HG03095 (cell line): ENCODE measurements at regions not wholly inside any gene's neighbourhood (a gene's known extent, or its start where the extent isn't known, plus 50 kb on each side); places are given as distances from the start of the nearest gene placed in this dataset.

Experiments used
- ATAC-seq: cut with Tn5 transposase; IDR thresholded peaks from one replicate; pipeline ENCODE4 v1.9.1; 2021; ENCODE audit warnings: moderate library complexity; ENCODE audit not compliant: unreplicated experiment

DNA sequence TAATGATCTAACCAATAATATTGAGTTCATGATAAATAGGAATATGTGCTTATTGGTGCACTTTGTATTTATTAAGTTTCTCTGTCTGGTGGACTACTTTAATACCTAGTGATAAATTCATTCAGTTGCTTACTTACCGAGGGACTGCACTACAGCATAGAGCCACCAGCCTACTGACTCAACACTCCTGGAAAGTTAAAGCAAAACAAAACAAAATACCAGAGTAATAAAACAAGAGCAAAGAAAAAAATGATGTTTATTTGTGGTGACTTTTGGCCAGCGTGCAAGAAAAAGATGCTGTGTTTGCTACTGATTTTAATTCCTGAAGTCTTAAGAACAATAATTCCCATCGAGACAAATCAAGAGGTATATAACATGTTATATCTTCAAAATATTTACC, 586.3 kb downstream of the PLA2G4A start:
- ATAC-seq, result no peak

DNA sequence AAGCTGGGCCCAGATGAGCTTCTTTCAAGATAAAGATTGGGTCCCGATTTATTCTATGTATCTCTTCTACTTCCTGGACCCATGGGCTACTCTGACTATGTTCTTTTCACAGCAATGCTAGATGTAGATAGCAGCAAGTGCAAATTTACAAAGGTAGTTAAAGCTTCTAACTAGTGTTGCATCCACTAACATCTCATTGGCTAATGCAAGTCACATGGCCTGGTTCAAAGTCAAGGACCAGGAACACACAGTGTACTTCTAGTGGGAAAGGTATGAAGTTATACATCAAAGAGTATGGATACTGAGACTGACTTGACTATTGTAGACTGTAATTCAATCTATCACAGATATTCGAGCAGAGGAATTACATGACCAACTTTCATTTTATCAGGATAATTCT, 588.8 kb downstream of the PLA2G4A start:
- no peak for ATAC-seq

DNA sequence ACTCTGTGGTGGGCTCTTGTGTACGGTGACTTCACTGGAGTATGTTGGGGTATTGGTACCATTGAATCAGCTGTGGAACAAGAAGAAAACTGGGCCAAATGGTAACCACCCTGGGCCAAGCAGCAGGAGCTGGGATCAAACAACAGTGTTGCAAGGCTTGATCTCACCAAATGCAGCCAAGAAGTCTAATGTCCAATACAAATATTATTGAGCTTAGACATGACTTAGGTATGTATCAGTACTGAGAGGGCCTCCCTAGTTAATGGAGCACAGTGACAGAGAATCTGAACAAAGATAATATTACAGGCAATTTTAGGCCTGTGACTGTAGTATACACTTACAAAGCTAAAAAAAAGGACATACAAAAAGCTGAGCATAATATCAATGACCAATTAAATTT, 604.8 kb downstream of the PLA2G4A start:
- ATAC-seq, result no peak

DNA sequence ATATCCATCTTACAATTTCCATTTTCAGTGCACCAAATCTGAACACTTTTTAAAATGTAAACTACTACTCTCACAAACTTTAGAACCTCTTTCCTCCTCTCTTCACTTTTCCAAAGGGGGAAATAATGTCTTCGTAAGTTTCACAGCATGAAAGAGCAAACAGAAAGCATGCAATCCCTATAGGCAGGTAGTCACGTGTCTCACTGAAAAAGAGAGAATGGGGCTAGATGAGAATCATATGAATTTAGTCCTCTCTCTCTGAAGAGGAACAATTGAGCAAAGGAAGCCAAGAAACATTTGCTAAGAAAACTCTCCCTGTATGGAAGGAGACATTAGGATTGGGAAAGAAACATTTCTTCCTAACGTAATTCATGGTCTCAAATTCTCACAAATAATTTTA, 613.9 kb downstream of the PLA2G4A start:
- ATAC-seq, result no peak

DNA sequence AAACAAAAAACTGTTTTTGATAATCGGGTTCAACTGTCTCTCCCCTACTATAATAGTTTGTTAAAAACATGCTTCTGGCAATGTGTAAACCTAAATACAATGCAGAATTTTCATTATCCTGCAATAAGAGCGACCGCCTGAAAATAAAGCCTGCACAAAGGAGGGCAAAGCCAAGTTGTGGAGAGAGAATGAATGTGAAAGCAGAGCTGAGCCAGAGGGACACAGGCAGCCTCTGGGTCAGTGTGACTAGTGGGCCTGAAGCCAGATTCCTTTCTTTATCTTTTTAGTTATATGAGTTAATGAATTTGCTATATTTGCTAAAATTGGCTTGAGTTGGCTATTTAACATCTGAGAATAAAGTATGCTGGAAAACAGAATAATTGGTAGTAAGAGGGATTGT, 615.2 kb downstream of the PLA2G4A start:
- ATAC-seq, result no peak

DNA sequence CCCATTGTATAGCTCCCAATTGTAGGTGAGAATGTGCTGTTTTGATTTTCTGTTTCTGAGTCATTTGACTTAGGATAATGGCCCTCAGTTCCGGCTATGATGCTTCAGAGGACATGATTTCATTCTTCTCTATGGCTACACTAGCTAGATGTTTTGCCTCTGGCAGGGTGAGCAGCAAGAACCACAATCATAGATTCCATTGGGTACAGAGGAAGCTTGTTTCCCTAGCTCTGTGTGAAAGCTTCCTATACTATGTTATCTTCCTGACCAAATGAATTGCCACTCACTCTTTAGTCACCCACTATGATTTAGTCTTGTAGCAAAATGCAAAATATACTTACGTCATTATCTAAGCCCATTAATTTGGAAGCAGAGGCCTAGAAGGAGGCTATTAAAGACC, 616.3 kb downstream of the PLA2G4A start:
- ATAC-seq, result no peak

DNA sequence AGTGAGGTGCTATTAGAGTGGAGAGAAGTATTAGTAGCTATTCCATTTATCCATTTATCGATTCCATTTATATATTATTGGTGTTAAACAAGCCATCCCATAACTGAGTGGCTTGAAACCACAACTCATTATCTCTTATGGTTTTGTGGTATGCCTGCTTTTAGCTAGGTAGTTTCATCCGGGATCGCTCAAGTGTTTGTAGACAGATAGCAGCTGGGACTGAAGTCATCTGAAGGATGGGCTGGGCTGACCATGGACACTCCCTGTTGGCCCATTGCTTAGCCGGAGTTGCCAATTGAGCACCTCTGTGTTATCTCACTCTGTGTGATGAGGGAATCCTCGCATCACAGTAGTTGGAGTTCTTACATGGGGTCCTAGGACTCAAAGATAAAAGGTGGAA, 622.5 kb downstream of the PLA2G4A start:
- no peak for ATAC-seq

DNA sequence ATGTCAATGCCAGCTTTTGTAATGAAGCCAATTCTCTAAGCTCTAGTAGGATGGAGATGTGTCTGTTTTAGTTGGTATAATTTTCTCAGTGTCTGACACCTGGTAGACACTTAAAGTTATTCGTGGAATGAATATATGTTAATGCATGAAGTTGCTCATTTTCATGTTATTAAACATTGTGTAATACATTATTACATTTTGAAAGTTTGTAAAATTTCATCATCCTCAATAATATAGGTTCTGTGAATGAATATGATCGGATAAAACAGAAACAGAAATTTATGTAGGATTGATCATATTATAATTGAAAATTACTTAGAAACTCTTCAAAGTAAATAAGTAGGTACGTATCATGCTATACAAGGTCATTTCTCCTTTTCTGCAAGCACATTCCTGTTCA, 625.3 kb downstream of the PLA2G4A start:
- ATAC-seq, result no peak

DNA sequence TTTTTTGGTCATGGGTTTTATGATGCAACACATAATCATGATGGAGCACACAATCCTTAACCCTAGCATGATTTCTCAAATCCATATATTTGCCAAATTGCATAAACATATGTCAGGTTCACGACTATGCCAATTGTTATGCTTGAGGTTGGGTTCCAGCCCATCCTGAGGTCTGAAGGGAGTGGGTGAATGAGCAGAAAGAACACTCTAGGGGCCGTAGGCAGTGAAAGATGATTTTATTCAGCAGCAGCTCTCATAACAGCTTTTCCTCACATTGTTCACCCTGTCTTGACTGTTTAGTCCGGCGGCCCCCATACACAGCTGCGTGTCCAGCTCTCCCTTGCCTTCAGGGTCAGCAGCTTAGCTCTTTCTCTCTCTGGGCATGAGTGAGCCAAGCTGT, 627.7 kb downstream of the PLA2G4A start:
- ATAC-seq, result no peak

DNA sequence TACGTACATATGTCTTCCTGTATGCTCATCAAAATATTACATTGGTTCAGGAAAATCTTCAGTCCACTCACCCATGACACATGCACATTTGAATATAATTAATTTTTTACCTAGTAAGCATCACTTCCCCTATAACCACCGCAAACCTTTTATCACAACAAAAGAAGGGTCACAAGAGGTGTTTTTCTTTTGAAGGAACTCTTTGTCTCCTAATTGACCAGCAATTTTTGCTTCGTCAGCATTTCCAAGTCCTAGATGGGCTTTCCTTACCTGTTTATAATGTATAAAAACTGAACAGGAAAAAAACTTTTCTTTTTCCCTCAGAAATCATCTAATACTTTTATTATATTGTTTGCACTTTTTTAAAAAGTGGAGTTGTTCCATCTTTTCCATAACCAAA, 631.3 kb downstream of the PLA2G4A start:
- no peak for ATAC-seq

DNA sequence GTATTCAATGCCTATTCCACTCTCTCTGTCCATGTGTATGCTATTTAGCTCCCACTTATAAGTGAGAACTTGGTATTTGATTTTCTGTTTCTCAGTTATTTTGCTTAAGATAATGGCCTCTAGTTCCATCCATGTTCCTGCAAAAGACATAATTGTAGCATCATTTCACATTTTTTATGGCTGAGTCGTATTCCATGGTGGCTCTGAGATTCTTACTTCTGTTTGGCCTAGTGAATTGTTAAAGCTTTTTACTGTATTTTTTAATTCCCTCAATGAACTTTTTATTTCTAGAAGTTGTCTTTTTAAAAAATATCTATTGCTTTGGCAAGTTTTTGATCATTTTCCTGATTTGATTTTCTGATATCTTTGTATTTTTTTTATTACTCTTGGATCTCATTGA, 635.6 kb downstream of the PLA2G4A start:
- ATAC-seq, result no peak

DNA sequence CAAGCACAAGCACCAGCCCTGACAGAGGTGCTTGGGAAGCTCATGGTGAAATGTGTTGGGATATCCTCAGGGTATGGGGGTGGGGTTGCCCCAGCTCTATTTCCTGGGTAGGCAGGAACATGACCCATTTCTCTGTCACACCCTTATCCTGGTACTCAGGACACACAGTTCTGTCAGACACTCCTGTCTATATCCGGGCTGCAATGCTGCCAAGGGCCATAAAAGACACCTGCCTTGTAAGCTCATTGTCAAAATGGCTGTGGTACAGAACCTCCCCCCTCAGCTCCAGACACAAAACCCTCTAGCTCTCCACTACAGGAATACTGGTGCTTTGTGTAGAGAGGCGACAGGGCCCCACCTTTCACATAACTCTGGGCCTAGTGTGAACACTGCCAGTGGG, 636.7 kb downstream of the PLA2G4A start:
- ATAC-seq, result no peak

DNA sequence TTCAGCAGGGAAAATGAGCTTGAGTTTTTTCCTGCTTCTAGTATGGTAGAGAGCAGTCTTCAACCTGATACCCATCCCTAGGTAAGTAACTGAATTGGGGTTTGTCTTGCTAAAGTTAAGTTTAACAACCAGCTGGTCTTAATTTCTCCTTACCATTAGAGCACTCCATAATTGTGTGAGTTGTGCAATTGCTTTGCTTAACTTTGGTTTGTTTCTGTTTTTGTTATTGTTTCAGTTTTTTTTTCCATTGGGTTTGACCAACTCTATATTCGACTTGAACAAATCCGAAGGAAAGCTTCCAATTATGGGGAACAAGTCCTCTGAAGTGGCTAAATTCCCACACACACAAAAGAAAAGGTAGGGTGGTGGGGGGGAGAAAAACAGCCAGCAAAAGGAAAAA, 641.1 kb downstream of the PLA2G4A start:
- no peak for ATAC-seq

DNA sequence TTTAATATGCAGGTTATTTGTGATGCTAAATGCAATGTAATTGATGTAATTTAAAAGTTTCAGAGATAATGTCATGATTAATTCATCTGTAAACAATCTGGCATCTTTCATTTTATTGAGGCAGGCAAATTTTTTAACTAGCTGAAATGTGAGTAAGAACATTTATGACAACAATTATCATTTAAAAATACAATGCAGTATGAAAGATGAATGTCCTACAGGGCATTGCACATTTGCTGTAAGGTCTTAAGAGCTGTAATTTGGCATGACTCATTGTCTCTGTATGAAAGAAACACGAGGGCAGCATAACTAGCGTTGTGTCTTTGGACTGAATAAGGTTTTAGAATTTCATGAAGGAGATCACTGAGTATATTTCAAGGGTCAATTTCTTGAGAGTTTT, 642.8 kb downstream of the PLA2G4A start:
- no peak for ATAC-seq

DNA sequence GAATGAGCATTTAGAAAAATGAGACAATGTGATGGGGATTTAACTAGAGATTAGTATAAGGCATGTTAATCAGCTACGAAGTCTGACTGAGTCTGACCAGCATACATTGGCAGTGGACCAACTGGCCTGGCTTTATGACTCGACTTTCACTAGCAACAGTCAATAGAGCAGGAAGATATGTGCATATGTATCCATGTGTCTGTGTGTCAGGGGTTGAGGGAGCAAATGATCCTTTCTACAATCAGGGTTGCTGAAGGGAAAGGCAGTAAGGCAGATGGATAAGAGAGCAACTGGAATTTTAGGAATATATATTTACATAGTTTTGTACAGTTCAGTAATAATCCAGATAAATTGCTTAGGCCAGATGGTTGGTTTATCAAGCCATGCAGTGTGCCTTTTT, 645.6 kb downstream of the PLA2G4A start:
- ATAC-seq, result no peak

DNA sequence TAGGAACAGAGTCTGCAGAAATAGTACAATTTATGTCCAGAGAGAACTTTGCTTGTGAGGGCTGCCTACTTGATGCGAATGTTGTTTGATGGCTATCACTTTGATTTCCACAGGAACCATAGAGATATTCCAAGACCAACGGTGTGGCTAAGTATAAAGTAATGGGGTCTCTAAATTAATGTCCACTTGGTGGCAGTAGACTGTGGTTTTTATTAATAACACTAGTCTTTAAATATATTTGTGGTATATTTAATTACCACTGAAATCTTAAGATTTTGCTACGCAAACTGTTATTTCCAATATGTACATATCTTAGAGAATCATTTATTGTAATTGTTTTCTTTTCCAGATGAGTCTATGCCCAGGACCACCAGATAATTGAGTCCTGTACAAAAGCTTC, 647.9 kb downstream of the PLA2G4A start:
- ATAC-seq, result no peak

DNA sequence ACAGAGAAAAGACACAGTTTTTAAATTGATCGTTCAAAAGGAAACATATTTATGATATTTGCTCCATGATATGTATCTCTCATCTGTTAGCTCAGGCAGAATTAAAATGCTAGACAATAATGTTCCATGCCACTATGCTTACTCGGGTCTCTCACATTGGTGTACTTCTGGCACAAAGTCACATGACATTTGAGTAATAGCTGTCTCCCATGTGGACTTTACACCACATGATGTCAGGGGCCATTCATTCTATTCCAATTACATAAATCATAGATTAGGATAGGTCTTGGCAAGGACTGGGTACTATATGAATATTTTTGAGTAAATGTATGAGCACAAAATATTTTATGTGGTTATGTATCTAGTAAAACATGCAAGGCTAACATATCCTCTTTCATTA, 648.4 kb downstream of the PLA2G4A start:
- no peak for ATAC-seq

DNA sequence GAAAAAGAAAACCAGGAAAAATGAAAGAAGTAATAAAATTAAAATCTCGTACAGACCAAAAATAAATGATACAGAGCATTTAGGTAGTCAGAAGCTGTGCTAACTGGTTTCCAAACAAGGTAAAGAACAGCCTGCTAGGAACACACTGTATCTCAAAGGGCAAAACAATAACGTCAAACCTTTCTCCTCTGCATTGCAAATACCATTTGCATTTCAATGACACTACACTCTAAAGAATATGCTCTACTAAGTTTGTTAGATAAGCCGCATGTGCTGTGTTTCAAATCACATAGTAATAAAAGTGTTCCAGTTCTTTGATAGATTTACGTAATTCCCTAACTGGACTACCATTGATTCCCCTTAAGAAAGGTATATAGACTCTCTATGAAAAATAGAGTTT, 648.8 kb downstream of the PLA2G4A start:
- no peak for ATAC-seq

DNA sequence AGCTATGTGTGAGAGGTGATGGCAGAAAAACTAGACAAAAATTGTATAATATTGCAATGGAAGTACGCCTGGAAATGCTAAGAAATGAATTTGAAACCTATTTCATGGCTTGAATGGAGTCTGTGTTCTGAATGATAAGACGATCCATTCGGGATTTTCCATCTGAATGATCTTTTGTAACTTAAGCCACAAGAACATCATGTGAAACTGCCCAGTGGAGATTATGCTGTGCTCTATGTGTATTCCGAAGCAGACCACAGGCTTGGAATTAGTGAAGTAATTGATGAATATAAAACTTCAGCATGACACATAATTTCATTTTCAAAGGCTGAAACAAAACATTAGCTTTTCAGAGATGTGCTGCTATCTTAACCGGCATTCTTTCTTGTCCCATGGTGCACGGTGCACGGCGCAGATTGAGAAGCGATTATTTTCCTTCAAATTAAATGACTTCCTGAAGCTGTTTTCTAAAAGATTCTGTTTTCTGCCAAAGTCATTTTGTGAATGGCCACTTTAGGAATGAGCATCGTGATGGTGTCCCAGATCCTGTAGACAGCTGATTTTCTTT, 652.9 kb downstream of the PLA2G4A start:
- no peak for ATAC-seq

DNA sequence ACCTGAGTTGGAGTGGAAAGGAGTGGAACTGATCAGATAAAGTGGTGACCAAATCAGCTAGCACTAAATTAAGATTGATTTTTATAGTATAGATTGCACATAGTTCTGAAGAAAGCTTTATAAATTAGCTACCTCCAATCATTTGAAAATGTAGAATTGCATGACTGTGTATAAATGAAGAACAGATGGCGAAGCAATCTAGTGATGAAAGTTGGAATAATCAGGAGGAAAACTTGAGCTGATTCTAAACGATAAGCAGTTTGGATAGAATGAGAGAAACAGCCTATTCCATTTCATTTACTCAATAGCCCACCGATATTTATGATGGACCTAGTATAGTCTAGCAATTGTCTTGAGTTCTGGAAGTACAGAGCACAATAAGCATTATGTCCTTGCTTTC, 661.5 kb downstream of the PLA2G4A start:
- no peak for ATAC-seq

DNA sequence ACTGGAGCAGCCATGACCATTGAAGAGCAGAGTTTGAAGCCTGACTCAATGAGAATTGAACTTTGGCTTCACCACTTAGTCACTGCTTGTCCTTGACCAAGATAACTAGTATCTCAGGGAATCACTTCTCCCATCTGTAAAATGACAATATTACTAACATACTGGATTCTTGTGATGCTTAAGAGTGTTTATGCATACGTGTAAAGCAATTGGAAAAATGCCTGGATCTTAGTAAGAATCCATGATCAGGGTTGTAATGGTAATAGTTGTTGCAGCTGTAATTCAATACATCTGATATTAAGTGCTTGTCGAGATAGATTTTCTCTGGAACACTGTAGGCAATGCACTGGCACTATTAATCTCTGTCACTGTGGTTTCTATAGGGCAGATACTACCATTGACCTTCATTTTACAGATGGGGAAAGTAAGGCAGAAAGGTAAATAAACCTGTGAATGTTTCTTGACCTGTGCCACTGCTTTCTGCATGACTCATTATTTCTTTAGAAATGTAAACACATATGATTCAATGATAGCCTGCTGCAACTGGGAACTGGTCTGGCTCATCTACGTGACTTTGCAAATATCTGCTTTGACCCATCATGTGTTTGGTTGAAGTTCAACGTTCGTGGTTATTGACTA, 662.5 kb downstream of the PLA2G4A start:
- no peak for ATAC-seq

DNA sequence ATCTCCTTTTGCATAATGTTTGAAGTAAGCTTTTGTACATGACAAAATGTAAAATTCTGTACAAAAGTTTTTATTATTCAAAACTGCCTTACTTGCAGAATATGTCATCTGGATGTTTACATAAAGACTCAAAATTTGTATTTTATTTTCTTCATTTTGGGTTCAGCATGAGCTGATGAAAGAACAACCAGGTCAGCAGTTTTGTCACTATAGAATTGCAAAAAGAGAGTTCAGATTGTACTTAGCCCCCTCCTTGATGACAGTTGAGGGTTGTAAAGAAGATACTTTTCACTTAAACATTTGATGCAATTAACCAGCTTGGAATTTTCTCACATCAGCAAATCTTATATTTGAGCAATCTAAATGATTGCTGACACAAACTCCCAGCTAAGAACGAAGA, 669.3 kb downstream of the PLA2G4A start:
- no peak for ATAC-seq

DNA sequence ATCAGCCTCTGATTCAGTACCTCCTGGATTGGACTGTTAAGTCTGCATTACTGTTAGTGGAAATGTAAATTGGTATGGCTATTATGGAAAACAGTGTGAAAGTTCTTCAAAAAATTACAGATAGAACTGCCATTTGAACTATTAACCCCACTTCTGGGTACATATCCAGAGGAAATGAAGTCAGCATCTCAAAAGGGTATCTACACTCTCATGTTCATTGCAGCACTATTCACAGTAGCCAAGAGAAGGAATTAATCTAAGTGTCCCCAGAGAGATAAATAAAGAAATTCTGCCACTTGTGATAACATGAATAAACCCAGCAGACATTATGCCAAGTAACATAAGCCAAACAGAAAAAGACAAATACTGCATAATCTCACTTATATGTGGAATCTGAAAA, 676.0 kb downstream of the PLA2G4A start:
- ATAC-seq, result no peak
